ENCODE measurements at regions not wholly inside any gene's neighbourhood (a gene's known extent, or its start where the extent isn't known, plus 50 kb on each side); places are given as distances from the start of the nearest gene placed in this dataset.

DNA sequence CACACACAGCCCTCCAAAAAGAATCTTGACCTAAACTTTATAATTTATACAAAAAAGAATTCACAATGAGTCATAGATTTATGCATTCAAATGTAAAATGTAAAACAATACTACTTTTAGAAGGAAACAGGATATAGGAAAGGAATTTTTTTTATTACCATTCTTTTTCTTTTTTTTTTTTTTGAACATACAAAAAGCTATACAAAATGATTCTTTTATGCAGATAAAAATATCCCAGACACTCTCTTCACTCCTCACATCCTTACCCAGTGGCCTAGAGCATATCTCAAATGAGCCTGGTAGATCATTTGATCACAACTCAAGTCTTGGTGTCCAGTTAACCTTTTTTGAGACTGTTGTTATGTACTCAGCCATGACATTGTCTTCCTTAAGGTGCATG is 307.3 kb upstream of the KLF3 start:
- TF ChIP-seq, protein P1, sequence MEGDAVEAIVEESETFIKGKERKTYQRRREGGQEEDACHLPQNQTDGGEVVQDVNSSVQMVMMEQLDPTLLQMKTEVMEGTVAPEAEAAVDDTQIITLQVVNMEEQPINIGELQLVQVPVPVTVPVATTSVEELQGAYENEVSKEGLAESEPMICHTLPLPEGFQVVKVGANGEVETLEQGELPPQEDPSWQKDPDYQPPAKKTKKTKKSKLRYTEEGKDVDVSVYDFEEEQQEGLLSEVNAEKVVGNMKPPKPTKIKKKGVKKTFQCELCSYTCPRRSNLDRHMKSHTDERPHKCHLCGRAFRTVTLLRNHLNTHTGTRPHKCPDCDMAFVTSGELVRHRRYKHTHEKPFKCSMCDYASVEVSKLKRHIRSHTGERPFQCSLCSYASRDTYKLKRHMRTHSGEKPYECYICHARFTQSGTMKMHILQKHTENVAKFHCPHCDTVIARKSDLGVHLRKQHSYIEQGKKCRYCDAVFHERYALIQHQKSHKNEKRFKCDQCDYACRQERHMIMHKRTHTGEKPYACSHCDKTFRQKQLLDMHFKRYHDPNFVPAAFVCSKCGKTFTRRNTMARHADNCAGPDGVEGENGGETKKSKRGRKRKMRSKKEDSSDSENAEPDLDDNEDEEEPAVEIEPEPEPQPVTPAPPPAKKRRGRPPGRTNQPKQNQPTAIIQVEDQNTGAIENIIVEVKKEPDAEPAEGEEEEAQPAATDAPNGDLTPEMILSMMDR (conservative IDR thresholded peaks at IDR 0.05; ENCODE audit: low read depth, low read length): no peak
- TF ChIP-seq CHD1 (IDR thresholded peaks at IDR 0.05; ENCODE audit: low read depth, low read length) (no peak), RAD21 (IDR thresholded peaks at IDR 0.05; ENCODE audit: low read length) (no peak), USF2 (IDR thresholded peaks at IDR 0.05; ENCODE audit: low read depth, low read length) (no peak), SMC3 (IDR thresholded peaks at IDR 0.05; ENCODE audit: low read depth, low read length) (no peak), ELK1 (IDR thresholded peaks at IDR 0.05; ENCODE audit: borderline replicate concordance, low read depth, low read length) (no peak), POLR2A (IDR thresholded peaks at IDR 0.05; ENCODE audit: low read depth, low read length) (no peak), BHLHE40 (IDR thresholded peaks at IDR 0.05; ENCODE audit: low read depth, low read length) (no peak), RFX5 (IDR thresholded peaks at IDR 0.05; ENCODE audit: low read depth, low read length) (no peak)

All from IMR-90 (cell line).